ENCODE measurements at regions not wholly inside any gene's neighbourhood (a gene's known extent, or its start where the extent isn't known, plus 50 kb on each side); places are given as distances from the start of the nearest gene placed in this dataset.

GRCh38 chr7:106392144-106392543, 107.4 kb upstream of the NAMPT start:
- Histone ChIP-seq H3K36me3 (ENCODE audit: control insufficient read depth, insufficient read depth, low read length) (no peaks in the 10 kb centered on the region), H3K9me3 (ENCODE audit: control insufficient read depth, insufficient read depth, low read length) (no peaks in the 10 kb centered on the region), H3K27ac (ENCODE audit: low read depth, low read length) (no peak overlapping the region), H3K4me3 (ENCODE audit: low read depth, low read length) (no peak overlapping the region), H3K27me3 (ENCODE audit: control insufficient read depth, insufficient read depth, low read length) (no peaks in the 10 kb centered on the region), H3K9ac (ENCODE audit: low read depth, low read length) (no peak overlapping the region), H3K4me1 (ENCODE audit: control insufficient read depth, insufficient read depth, low read length) (peaks cover 8% of the 10 kb centered on the region)

- Histone ChIP-seq H3K4me1 (ENCODE audit: control insufficient read depth, insufficient read depth, low read length) (no peaks in the 10 kb centered on the region), H3K36me3 (ENCODE audit: control insufficient read depth, insufficient read depth, low read length) (no peaks in the 10 kb centered on the region), H3K27ac (ENCODE audit: low read depth, low read length) (no peak overlapping the region), H3K9ac (ENCODE audit: low read depth, low read length) (no peak overlapping the region), H3K27me3 (ENCODE audit: control insufficient read depth, insufficient read depth, low read length) (no peaks in the 10 kb centered on the region), H3K4me3 (ENCODE audit: low read depth, low read length) (no peak overlapping the region), H3K9me3 (ENCODE audit: control insufficient read depth, insufficient read depth, low read length) (peaks cover 4% of the 10 kb centered on the region; the same call in 1 of the 2 replicates)
Measured at GRCh38 chr7:106386958-106387357, 102.2 kb upstream of the NAMPT start.

- no peak overlapping the region for H3K9ac ChIP-seq (ENCODE audit: low read depth, low read length)
- H3K4me3 ChIP-seq (ENCODE audit: low read depth, low read length): no peak overlapping the region
- no peak overlapping the region for H3K27ac ChIP-seq (ENCODE audit: low read depth, low read length)
Measured at GRCh38 chr7:106384373-106384772, 99.6 kb upstream of the NAMPT start.

GRCh38 chr7:106382929-106383328, 98.1 kb upstream of the NAMPT start:
- Histone ChIP-seq H3K9me3 (ENCODE audit: control insufficient read depth, insufficient read depth, low read length) (peaks cover 4% of the 10 kb centered on the region; the same call in 1 of the 2 replicates), H3K27ac (ENCODE audit: low read depth, low read length) (no peak overlapping the region), H3K4me1 (ENCODE audit: control insufficient read depth, insufficient read depth, low read length) (no peaks in the 10 kb centered on the region), H3K9ac (ENCODE audit: low read depth, low read length) (no peak overlapping the region), H3K4me3 (ENCODE audit: low read depth, low read length) (no peak overlapping the region), H3K27me3 (ENCODE audit: control insufficient read depth, insufficient read depth, low read length) (no peaks in the 10 kb centered on the region), H3K36me3 (ENCODE audit: control insufficient read depth, insufficient read depth, low read length) (no peaks in the 10 kb centered on the region)

More at GRCh38 chr7:106384373-106384772, 99.6 kb upstream of the NAMPT start:
- H3K27me3 ChIP-seq (ENCODE audit: control insufficient read depth, insufficient read depth, low read length): no peaks in the 10 kb centered on the region
- H3K4me1 ChIP-seq (ENCODE audit: control insufficient read depth, insufficient read depth, low read length): no peaks in the 10 kb centered on the region
- peaks cover 4% of the 10 kb centered on the region; the same call in 1 of the 2 replicates for H3K9me3 ChIP-seq (ENCODE audit: control insufficient read depth, insufficient read depth, low read length)
- H3K36me3 ChIP-seq (ENCODE audit: control insufficient read depth, insufficient read depth, low read length): no peaks in the 10 kb centered on the region

GRCh38 chr7:106382129-106382528, 97.3 kb upstream of the NAMPT start:
- H3K9ac ChIP-seq (ENCODE audit: low read depth, low read length): no peak overlapping the region
- H3K9me3 ChIP-seq (ENCODE audit: control insufficient read depth, insufficient read depth, low read length): peaks cover 4% of the 10 kb centered on the region; the same call in 1 of the 2 replicates
- H3K27me3 ChIP-seq (ENCODE audit: control insufficient read depth, insufficient read depth, low read length): no peaks in the 10 kb centered on the region
- no peak overlapping the region for H3K4me3 ChIP-seq (ENCODE audit: low read depth, low read length)
- H3K4me1 ChIP-seq (ENCODE audit: control insufficient read depth, insufficient read depth, low read length): no peaks in the 10 kb centered on the region
- H3K36me3 ChIP-seq (ENCODE audit: control insufficient read depth, insufficient read depth, low read length): no peaks in the 10 kb centered on the region
- H3K27ac ChIP-seq (ENCODE audit: low read depth, low read length): no peak overlapping the region

GRCh38 chr7:106381252-106381651, 96.5 kb upstream of the NAMPT start:
- no peak overlapping the region for H3K9ac ChIP-seq (ENCODE audit: low read depth, low read length)
- H3K27ac ChIP-seq (ENCODE audit: low read depth, low read length): no peak overlapping the region
- H3K9me3 ChIP-seq (ENCODE audit: control insufficient read depth, insufficient read depth, low read length): peaks cover 4% of the 10 kb centered on the region; the same call in 1 of the 2 replicates
- H3K4me3 ChIP-seq (ENCODE audit: low read depth, low read length): no peak overlapping the region
- no peaks in the 10 kb centered on the region for H3K36me3 ChIP-seq (ENCODE audit: control insufficient read depth, insufficient read depth, low read length)
- H3K4me1 ChIP-seq (ENCODE audit: control insufficient read depth, insufficient read depth, low read length): no peaks in the 10 kb centered on the region
- H3K27me3 ChIP-seq (ENCODE audit: control insufficient read depth, insufficient read depth, low read length): no peaks in the 10 kb centered on the region

GRCh38 chr7:106377847-106378361, 93.1 kb upstream of the NAMPT start:
- Histone ChIP-seq H3K4me3 (ENCODE audit: low read depth, low read length) (no peak overlapping the region), H3K9me3 (ENCODE audit: control insufficient read depth, insufficient read depth, low read length) (no peaks in the 10 kb centered on the region), H3K27ac (ENCODE audit: low read depth, low read length) (no peak overlapping the region), H3K4me1 (ENCODE audit: control insufficient read depth, insufficient read depth, low read length) (no peaks in the 10 kb centered on the region), H3K9ac (ENCODE audit: low read depth, low read length) (no peak overlapping the region), H3K36me3 (ENCODE audit: control insufficient read depth, insufficient read depth, low read length) (no peaks in the 10 kb centered on the region), H3K27me3 (ENCODE audit: control insufficient read depth, insufficient read depth, low read length) (no peaks in the 10 kb centered on the region)

- no peaks in the 10 kb centered on the region for H3K9me3 ChIP-seq (ENCODE audit: control insufficient read depth, insufficient read depth, low read length)
- no peak overlapping the region for H3K27ac ChIP-seq (ENCODE audit: low read depth, low read length)
- H3K9ac ChIP-seq (ENCODE audit: low read depth, low read length): no peak overlapping the region
- H3K4me1 ChIP-seq (ENCODE audit: control insufficient read depth, insufficient read depth, low read length): no peaks in the 10 kb centered on the region
- H3K4me3 ChIP-seq (ENCODE audit: low read depth, low read length): no peak overlapping the region
- no peaks in the 10 kb centered on the region for H3K36me3 ChIP-seq (ENCODE audit: control insufficient read depth, insufficient read depth, low read length)
- H3K27me3 ChIP-seq (ENCODE audit: control insufficient read depth, insufficient read depth, low read length): no peaks in the 10 kb centered on the region
Measured at GRCh38 chr7:106376026-106376799, 91.4 kb upstream of the NAMPT start.

GRCh38 chr7:106375499-106375898, 90.7 kb upstream of the NAMPT start:
- H3K27ac ChIP-seq (ENCODE audit: low read depth, low read length): no peak overlapping the region
- H3K4me3 ChIP-seq (ENCODE audit: low read depth, low read length): no peak overlapping the region
- no peaks in the 10 kb centered on the region for H3K36me3 ChIP-seq (ENCODE audit: control insufficient read depth, insufficient read depth, low read length)
- no peaks in the 10 kb centered on the region for H3K4me1 ChIP-seq (ENCODE audit: control insufficient read depth, insufficient read depth, low read length)
- no peak overlapping the region for H3K9ac ChIP-seq (ENCODE audit: low read depth, low read length)
- no peaks in the 10 kb centered on the region for H3K9me3 ChIP-seq (ENCODE audit: control insufficient read depth, insufficient read depth, low read length)
- no peaks in the 10 kb centered on the region for H3K27me3 ChIP-seq (ENCODE audit: control insufficient read depth, insufficient read depth, low read length)

GRCh38 chr7:106374437-106374836, 89.7 kb upstream of the NAMPT start:
- Histone ChIP-seq H3K4me1 (ENCODE audit: control insufficient read depth, insufficient read depth, low read length) (no peaks in the 10 kb centered on the region), H3K27me3 (ENCODE audit: control insufficient read depth, insufficient read depth, low read length) (no peaks in the 10 kb centered on the region), H3K4me3 (ENCODE audit: low read depth, low read length) (no peak overlapping the region), H3K9me3 (ENCODE audit: control insufficient read depth, insufficient read depth, low read length) (no peaks in the 10 kb centered on the region), H3K36me3 (ENCODE audit: control insufficient read depth, insufficient read depth, low read length) (no peaks in the 10 kb centered on the region), H3K9ac (ENCODE audit: low read depth, low read length) (no peak overlapping the region), H3K27ac (ENCODE audit: low read depth, low read length) (no peak overlapping the region)

GRCh38 chr7:106372595-106373318, 88.0 kb upstream of the NAMPT start:
- H3K9ac ChIP-seq (ENCODE audit: low read depth, low read length): no peak overlapping the region
- no peak overlapping the region for H3K27ac ChIP-seq (ENCODE audit: low read depth, low read length)
- no peak overlapping the region for H3K4me3 ChIP-seq (ENCODE audit: low read depth, low read length)
- H3K27me3 ChIP-seq (ENCODE audit: control insufficient read depth, insufficient read depth, low read length): no peaks in the 10 kb centered on the region
- no peaks in the 10 kb centered on the region for H3K9me3 ChIP-seq (ENCODE audit: control insufficient read depth, insufficient read depth, low read length)
- no peaks in the 10 kb centered on the region for H3K4me1 ChIP-seq (ENCODE audit: control insufficient read depth, insufficient read depth, low read length)
- H3K36me3 ChIP-seq (ENCODE audit: control insufficient read depth, insufficient read depth, low read length): no peaks in the 10 kb centered on the region

All from HUES48 (cell line).